ENCODE measurements at regions not wholly inside any gene's neighbourhood (a gene's known extent, or its start where the extent isn't known, plus 50 kb on each side); places are given as distances from the start of the nearest gene placed in this dataset.

DNA sequence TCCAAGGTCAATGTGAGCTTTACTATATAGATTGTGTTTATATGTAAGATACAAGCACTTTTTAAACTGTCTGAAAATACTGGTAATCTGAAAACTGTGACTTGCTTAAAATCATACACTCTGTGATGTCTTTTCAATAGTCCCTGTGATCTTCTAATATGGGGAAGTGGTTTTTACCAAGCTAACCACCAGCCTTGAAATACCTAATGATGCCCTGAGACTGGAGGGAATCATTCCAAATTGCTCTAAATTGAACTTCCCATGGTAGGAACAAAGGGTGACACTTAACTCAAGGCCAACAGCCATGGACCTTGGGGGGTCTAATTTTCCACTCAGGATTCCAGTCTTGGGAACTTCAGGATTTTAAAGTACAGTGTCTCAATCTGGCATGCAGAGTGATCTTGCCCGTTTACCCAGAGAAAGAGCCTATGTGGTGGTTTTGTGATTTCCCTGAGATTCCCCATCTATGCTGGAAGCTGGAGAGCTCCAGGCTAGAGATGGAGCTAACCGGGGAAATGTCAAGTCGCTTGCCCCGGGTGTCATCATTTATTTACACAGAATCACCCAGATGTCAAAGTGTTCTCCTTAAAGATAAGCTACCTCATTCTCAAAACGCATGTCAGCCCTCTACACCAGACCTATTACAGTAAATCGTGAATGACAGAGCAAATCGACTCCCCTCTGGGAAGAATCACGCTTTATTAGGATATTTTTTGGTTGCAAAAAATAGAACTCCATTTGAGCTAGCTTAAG lies 198.5 kb downstream of the SP3 start:
- TF ChIP-seq, protein P1, sequence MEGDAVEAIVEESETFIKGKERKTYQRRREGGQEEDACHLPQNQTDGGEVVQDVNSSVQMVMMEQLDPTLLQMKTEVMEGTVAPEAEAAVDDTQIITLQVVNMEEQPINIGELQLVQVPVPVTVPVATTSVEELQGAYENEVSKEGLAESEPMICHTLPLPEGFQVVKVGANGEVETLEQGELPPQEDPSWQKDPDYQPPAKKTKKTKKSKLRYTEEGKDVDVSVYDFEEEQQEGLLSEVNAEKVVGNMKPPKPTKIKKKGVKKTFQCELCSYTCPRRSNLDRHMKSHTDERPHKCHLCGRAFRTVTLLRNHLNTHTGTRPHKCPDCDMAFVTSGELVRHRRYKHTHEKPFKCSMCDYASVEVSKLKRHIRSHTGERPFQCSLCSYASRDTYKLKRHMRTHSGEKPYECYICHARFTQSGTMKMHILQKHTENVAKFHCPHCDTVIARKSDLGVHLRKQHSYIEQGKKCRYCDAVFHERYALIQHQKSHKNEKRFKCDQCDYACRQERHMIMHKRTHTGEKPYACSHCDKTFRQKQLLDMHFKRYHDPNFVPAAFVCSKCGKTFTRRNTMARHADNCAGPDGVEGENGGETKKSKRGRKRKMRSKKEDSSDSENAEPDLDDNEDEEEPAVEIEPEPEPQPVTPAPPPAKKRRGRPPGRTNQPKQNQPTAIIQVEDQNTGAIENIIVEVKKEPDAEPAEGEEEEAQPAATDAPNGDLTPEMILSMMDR (IDR thresholded peaks at IDR 0.05; ENCODE audit: low read depth, low read length, missing control alignments): no peak
- no peak for DNase-seq (ENCODE audit: low read depth)
- in situ Hi-C loops (cut with HindIII; ENCODE audit: low sequenced_read_pairs): no loop called here
- no peak overlapping the region for H3K4me3 ChIP-seq (ENCODE audit: low read depth, low read length)

DNA sequence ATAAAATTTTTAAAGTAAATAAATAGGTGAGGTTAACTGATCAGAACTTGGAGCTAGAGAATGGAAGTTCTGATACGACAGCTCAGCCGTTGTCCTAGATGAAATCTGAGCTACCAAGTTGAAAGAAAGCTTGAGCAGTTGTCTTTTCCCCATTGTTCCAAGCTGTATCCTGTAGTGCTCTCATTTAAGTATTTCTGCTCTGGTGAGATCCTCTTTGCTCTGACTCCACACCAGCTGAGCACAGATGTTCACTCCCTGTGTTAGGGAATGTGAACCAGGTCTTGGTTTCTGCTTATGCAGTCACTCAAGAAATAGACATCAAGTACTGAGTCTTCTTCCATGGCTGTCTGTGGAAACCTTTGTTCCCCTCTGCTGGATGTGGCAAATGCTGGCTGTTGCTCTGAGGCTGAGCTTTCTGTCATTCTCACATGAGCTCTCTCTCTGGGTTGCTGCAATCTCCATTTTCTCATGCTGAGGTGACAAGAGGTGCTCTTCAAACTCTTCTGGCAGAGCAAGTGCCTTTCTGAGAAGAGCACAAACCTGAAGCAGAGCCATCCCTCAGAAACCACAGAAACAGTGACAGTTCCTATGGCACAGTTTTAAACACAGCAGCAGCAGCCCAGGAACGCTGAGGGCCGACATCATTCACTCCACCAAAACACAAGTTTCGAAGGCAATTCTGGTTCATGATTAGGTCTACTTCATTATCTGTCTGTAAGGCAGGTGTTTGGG lies 194.1 kb downstream of the SP3 start:
- in situ Hi-C loops (cut with HindIII; ENCODE audit: low sequenced_read_pairs): no loop called here
- TF ChIP-seq, protein P1 (IDR thresholded peaks at IDR 0.05; ENCODE audit: low read depth, low read length, missing control alignments): no peak
- H3K4me3 ChIP-seq (ENCODE audit: low read depth, low read length): no peak overlapping the region
- no peak for DNase-seq (ENCODE audit: low read depth)

DNA sequence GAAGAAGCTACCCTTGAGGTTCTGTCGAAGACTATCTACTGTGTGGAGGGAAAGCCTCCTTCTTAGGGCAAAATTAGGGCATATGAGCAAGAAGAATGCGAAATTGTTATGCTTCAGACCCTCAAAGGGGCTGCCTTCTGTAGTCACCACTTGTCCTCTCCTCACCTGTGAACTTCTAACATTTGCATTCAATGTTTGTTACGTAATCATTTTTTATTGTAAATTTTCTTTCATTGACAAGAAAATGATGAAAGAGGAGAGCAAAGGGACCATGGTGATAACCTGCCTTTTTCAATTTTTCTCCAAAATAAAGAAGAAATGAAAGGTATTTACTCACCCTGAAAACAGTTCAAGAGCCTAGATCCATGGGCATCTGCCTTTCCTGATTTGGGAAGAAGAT lies 193.0 kb downstream of the SP3 start:
- DNase-seq (ENCODE audit: low read depth): no peak
- TF ChIP-seq, protein P1 (IDR thresholded peaks at IDR 0.05; ENCODE audit: low read depth, low read length, missing control alignments): no peak
- no peak overlapping the region for H3K4me3 ChIP-seq (ENCODE audit: low read depth, low read length)
- in situ Hi-C loops (cut with HindIII; ENCODE audit: low sequenced_read_pairs): no loop called here

DNA sequence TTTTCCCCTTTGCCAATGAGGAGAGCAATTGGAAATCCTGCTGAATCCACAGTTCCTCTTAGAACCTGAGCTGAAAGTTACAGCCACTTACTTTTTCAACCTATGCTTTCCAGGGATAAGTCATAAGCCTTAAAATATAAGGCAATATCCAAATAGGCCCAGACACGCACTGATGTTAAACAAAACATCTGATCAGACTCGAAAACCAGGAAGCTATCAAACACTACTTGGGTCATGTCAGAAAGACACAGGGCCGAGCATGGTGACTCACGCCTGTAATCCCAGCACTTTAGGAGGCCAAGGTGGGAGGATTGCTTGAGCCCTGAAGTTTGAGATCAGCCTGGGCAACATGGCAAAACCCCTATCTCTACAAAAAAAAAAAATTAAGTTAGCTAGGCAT lies 192.1 kb downstream of the SP3 start:
- DNase-seq (ENCODE audit: low read depth): no peak
- TF ChIP-seq, protein P1 (IDR thresholded peaks at IDR 0.05; ENCODE audit: low read depth, low read length, missing control alignments): no peak
- no peak overlapping the region for H3K4me3 ChIP-seq (ENCODE audit: low read depth, low read length)
- in situ Hi-C loops (cut with HindIII; ENCODE audit: low sequenced_read_pairs): no loop called here

DNA sequence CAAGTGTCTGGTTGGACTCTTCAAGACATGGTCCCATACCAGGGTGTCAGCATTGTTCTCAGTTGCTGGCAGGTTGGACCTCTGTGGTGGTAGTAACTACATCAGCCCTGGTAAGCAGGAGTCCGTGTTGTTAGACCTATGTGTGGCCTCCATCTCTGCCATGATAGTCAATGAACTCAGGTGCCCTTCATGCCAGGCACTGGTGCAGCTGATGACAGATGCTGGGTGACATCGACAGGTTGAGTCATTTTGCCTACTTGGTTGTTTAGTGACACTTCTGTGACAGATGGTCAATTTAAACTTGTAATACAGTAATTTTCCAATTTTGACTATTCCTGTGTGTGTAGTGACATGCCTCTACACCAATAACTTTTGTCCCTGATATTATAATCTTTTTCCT lies 189.7 kb downstream of the SP3 start:
- H3K4me3 ChIP-seq (ENCODE audit: low read depth, low read length): no peak overlapping the region
- TF ChIP-seq, protein P1 (IDR thresholded peaks at IDR 0.05; ENCODE audit: low read depth, low read length, missing control alignments): no peak
- in situ Hi-C loops (cut with HindIII; ENCODE audit: low sequenced_read_pairs): no loop called here
- no peak for DNase-seq (ENCODE audit: low read depth)

DNA sequence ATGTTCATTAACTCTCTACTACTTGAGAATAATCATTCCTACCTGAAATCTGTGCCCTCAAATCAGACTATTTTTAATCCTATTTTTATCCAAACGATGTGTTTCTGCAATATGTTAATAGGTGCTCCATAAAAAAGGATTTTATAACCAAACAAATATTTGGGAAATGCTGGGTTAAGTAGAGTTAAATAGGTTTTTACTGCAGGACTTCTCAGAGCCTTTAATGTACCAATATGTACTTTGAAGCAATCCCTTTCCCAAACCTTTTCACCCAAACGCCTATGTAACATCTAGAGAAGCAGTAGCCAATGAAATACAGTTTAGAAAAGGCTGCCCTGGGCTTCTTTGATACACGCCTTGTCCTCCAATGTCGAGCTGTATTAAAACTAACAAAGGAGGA lies 182.5 kb downstream of the SP3 start:
- DNase-seq (ENCODE audit: low read depth): no peak
- TF ChIP-seq, protein P1 (IDR thresholded peaks at IDR 0.05; ENCODE audit: low read depth, low read length, missing control alignments): no peak
- in situ Hi-C loops (cut with HindIII; ENCODE audit: low sequenced_read_pairs): loop anchor here (5.0 kb wide), 1 partner anchor 40 kb away; no protein-coding TSS in a partner anchor
- H3K4me3 ChIP-seq (ENCODE audit: low read depth, low read length): no peak overlapping the region

Data from astrocyte of the cerebellum (primary cell).